NCI-H2171 (cell line): ENCODE measurements at regions not wholly inside any gene's neighbourhood (a gene's known extent, or its start where the extent isn't known, plus 50 kb on each side); places are given as distances from the start of the nearest gene placed in this dataset.

ENCODE experiments used
- DNase-seq: peaks from one replicate; lab custom pipeline; 2025; lab: John Stamatoyannopoulos, UW

DNA sequence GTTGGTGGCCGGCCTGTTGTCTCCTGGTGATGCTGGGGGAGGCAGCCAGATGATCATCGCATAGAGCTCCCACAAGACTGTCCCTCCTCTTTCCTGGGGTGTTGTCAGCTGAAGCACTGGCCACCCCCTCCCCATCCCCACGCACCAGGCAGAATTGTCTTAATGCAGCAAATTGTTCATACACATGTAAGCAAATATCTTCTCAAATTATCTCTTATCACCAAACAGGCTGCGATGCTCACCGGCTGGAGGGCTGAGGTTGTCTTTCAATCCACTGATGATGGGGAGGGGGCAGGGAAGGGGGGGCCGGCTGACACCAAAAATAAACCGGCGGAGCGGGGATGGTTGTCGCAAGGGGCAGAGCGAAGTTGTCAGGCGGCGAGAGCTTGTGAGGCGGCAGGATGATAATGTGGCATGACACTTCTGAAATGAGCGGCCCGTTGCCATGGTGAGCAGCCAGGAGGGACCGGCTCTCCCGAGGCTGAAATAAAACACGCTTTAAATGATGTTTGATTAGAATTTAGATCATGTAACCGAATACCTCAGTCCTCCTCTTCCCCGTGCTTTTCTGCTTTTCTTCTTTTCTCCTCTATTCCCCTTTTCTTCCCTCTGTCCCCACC, 59.8 kb downstream of the MRM1 start:
- no peak for DNase-seq

DNA sequence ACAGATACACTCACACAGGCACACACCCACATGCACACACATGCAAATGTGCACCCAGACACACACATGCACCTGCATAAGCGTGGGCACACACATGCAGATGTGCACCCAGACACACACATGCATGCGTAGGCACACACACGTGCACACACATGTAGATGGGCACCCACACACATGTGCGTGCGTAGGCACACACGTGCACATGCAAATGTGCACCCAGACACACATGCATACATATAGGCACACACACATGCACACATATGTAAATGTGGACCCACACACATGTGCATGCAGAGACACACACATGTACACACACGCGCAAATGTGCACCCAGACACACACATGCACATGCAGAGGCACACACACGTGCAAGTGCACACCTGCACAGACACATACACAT, 60.3 kb downstream of the MRM1 start:
- DNase-seq, result no peak

DNA sequence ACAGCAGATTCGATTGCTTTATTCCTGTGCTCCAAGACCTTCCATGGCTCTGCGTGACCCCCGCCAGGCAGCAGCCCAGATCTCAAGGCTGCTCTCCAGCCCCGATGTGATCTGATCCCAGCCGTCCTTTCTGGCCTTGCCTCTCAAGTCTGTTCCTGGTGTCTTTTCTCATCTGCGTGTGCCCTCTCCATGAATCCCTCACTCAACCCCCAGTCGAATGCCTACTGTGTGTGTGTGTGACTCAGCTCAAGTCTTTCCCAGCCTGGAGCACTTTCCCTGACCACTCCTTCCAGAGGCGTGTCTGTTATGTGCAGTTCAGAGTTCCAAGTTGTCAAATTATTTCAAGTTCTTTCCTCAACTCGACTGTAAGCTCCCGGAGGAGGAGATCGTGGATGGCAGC, 64.0 kb downstream of the MRM1 start:
- no peak for DNase-seq

DNA sequence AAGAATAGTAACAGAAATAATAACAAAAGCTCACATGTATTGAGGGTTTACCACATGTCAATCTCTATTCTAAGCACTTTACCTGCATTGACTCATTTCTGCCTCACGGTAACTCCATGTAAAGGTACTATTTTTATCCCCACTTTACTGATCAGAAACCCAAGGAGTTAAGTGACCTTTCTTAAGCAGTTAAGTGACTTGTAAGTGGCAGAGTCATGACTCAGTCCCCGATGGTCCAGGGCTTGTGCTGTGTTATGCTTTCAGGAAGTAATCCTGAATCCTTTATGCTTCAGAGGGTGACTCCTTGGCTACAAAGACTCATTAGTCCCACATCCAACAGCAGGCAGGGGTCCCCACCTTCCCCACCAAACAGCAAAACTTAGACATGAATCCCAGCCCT, 66.5 kb downstream of the MRM1 start:
- DNase-seq, result no peak

DNA sequence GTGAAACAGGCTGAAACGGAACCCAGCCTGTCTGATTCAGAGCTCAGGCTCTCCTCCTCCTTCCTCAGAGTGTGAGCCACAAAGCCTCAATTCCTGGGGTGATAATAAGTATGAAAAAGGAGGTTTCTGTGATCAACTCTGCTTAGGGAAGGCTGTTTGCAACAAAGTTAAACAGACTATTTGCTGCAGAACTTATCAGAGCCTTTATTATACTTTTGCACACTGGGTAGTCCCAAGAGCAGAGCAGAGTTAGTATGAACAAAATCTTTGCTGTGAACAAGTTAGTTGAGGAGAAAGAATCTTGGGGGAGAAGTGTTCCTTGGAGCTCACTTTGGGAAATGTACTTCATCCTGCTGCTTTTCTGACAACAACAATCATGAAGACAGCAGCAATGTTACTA, 67.4 kb downstream of the MRM1 start:
- no peak for DNase-seq

DNA sequence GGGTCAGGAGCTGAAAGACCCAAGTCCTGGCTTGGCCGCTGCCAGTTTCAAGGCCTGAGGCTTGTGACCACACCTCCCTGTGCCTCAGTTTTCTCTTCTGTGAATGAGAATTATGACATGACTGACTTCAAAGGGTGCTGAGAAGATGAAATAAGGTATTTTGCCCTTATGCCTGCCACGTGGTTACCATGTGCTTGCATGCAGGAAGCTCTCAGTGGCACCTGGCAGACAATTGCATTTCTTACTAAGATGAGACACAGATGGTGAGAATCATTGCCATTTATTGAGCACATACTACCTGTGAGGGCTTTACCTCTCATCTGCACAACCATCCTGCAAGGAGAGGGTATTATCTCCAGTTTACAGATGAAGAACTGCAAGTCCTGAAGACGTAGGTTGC, 69.8 kb downstream of the MRM1 start:
- DNase-seq, result no peak

DNA sequence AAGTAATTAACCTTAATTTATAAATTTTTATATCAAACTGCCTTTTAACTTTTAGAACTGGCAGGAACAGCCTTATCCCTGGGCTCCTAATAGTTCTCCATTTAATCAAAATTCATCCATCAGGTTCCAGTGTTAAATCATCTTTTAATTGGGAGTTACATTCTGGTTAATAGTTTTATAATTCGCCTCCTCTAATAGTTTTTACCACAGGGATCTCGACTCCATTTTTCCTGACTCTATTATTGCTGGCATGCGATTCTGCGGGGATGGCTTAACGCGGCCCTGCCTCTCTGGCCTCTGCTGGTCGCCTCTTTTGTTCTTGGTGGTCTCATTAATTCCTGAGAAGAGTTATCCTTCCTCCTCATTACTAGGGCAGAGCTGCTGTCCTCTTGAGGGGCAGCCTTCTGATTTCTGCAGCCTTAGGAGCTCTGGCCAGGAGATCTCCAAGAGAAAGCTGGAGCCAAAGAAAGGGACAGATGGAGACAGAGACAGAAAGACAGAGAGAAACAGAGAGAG, 71.1 kb downstream of the MRM1 start:
- no peak for DNase-seq

DNA sequence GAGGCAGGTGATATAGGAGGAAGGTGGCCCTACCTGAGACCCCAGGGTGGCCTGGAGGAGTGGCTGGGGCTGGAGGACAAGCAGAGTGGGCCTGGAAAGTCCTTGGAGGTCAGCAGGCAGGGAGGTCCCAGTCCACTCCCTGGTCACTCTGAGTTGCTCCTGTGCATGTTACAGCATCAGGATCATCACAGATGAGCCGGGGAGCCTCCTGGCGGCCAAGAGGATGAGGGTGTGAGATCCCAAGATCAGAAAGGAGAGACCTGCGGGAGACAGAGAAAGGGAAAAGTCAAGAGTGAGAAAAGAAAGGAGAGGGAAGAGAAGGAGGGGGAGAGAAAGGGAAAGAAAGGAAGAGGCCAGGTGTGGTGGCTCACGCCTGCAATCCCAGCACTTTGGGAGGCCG, 71.7 kb downstream of the MRM1 start:
- no peak for DNase-seq

DNA sequence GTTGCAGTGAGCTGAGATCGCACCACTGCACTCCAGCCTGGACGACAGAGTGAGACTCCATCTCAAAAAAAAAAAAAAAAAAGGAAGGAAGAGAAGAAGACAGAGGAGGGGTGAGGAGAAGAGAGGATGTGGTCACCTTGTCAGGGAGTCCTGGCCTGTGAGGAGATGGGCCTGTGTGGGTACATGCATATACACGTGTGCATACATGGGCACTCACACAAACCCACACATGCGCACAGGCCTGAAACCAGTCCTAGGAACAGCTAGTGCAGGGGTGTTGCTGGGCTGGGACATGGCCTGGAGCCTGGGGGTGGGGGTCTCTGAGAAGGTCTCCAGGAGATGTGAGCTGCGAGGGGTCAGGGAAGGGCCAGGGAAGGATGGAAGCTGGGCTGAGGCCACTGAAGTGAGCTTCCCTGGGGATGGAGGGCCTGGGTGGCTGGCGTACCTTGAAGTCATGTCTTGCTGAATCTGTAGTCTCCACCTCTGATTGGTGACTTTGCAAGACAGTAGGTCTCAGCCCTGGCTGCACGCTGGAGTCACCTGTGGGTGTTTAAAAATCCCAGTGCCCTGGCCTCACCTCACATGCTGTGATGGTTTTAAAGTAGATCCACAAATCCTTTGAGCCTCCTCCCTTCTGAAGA, 72.4 kb downstream of the MRM1 start:
- no peak for DNase-seq

DNA sequence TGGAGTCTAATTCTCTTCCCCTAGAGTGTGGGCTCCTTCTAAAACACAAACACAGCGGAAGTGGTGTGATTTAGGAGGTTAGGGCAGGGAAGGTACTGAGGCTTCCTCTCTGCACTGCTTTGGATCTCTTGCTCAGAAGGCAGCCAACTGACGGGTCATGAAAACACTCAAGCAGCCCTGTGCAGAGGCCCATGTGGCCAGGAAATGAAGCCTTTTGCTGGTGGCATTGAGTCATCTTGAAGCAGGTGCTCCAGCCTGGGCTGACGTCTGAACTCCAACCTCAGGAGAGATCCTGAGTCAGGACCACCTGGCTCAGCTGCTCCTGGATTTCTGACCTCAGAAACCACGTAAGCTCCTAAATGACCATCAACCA, 72.9 kb downstream of the MRM1 start:
- DNase-seq, result no peak

DNA sequence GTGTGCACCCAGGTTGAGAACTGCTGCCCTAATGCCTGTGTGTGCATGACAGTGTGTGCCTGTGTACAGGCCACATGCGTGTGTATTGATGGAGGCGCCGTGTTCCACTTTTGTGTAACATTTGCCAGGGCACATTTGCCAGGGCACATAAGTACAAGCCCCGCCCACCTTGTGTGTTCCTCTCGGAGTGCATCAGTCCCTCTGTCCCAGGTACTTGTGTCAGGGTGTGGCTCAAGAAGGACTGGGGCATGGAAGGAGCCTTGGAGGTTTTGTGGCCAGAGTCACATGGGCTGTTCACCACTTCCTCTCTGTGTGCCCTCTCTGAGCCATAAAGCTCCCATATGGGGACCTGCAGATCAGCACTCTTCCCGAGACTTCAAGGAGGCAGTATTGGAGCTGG, 73.9 kb downstream of the MRM1 start:
- DNase-seq, result no peak

DNA sequence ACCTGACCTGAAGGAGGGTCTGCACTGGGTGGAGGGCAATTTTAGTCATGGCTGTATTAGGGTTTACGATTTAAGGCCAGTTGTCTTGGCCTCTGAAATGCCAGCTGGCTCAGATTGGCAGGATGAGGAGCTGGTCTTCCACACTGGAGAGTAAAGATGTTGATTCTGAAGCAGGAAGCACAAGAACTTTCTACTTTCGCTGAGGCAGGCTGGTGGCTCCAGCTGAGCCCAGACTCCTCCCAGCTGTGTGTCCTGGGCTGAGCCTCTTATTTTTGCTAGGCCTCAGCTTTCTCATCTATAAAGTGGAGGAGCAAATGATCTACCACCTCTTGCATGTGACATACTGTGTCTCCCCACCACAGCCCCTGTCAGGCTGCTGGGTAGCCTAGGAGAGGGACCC, 74.4 kb downstream of the MRM1 start:
- no peak for DNase-seq

DNA sequence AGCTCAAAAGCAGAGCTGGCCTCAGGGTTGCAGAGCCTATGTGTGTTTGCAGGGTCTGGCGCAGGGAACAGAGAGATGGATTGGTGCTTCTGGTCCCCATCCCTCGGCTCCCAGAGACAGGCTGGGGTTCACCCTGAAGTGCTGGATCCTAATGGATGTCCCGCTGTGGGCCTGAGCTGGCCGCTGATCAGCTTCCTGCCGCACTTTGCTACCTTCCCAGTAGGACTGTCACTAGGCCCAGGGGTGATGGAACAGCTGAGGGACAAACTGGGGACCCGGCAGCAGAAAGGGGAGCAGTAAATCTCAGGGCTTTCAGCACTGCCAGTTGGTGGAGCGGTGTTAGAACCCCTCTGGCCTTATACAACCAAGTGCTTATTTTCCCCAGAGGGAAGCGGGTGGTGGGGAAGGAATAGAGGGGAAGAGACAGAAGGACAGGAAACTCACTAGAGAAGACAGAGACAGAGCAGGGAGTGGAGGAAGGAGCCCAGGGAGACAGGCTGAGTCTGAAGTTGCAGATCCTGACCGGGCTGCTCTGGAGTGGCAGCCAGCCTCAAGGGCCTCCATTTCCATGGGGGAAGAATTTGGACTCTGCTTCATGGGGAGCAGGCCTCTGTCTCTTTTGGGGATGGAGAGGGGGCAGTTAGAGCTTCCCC, 78.6 kb downstream of the MRM1 start:
- no peak for DNase-seq

DNA sequence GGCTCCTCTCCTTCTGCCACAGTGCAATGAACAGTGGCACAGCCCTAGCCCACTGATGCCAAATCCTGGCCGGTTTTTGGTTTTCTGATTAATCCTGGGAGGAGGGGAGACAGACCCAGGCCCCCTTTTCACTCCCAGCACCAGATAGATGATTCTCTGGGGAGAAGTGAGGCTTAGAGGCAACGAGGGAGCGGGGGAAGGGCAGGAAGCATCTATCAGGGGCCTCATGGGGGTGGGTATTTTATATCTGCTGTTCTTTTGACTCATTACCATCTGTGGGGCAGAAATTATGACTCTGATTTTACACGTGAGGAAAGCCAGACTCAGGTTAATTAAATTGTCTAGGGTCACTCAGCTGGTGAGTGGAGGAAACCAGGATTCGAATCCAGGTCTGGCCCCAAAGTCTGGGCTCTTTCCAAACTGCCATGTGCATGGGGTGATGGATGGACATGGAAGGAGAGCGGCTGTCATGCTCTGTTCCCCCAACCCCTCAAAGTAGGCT, 79.4 kb downstream of the MRM1 start:
- no peak for DNase-seq

DNA sequence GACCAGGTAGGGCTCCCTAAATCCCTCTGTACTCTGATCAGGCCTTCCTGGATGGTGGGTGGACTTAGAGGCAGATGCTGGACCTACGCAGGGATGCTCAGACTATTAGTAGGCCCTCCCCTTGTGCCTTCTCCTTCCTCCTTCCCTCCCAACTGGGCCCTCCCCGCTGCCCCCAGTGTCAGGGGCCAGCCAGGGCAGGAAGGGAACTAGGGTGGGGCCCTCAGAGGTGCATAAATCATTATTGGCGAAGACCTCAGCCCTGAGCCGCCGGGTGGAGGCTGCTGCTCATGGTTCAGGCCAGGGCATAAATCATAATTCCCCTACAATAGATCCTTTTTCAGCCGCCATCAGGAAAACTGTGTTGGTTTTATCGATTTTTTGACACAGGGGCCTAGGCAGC, 81.4 kb downstream of the MRM1 start:
- no peak for DNase-seq

DNA sequence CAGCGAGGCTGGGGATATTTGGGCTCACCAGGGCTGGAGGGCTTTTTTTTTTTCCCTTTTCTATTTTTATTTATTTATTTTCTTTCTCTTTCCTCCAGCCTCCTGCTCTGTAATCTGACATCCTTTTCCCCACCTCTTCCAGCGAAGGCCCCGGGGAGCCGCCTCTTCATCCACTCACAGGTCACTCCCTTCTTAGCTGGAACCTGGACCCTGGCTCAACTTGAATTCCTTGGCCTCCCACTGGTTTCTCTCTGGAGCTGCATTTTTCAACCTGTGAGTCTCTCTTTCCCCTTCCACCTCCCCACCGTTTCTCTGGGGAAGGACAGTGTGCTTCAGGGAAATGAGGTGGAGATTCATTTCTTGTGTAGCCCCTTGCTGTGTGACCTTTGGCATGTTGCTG, 82.0 kb downstream of the MRM1 start:
- no peak for DNase-seq

DNA sequence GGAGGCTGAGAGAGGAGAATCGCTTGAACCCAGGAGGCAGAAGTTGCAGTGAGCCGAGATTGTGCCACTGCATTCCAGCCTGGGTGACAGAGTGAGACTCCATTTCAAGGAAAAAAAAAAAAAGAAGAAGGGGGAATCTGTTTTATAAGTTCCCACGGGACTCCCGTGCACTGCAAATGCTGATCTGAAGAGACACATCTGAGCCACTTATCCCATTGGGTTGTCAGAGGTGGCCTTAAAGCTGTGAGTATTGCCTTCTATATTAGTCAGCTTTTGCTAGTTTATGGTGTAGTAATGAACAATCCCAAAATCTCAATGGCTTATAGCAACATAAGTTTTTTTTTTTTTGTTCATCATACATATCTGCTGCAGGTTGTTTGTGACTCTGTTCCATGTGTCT, 82.8 kb downstream of the MRM1 start:
- DNase-seq, result no peak

DNA sequence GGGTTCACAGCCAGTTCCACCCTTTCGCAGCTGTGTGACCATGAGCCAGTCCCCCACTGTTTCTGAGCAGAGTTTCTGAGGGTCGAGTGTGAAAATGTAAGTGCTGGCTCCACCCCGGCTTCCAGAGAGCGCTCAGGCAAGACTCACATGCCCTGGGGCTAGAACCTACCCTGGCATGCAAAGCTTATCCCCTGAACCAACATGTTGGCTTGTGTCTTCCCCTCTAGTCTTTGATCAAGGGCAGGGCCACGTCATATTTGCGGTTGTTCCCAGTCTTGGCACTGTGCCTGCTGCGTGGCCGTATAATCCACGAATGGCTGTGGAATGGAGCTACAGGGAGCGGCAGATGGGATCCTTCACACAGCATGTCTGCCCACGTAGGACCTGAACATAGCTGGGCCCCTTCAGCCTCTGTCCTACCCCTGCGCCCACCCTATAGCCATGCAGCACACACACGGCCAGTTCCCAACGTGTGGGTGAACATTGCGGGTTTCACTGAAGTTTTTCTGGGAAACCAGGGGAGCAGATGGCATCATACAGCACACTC, 84.8 kb downstream of the MRM1 start:
- no peak for DNase-seq

DNA sequence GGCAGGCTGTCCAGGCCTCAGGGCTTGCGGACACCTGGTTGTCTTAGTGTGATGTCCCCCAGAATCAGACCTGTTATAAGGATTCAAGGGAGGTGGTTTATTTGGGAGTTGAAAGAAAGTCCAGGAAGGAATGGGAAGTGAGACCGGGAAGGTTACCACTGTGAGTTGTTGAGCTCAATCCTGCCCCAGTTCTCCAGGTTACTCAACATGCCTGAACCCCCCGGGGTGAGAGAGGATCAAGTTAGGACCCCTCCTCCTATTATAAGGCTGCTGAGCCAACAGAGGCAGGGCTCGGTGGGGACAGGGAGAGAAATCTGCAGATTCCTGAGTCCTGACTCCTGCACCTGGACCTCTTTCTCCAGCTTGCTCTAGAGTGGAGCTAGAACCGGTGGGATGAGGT, 86.4 kb downstream of the MRM1 start:
- DNase-seq, result no peak

DNA sequence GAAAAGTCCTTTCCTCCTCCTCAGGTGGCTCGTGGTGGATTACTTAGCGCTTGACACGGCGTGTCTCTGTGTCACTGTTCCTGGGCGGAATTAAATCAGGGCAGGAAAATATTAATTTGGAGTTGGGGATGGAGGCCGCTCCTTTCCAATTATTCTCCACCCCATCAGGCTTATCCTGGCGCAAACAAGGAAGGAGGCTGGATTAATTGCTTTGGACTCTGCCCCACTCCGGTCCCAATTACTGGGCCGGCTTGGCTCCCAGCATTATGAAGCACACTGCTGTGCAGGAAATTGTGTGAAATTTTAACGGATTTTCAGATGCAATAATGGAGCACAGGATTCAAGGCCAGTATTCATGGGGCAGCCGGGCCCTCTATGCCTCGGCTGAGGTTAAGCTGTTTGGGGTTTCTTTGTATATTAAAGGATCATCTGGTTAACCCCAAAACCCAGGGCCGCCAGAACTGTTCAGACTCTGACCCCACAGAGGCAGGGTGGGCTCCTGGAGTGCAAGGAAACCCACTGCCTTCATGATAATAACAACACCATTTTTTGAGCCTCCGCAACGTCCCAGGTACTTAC, 87.8 kb downstream of the MRM1 start:
- DNase-seq, result no peak

DNA sequence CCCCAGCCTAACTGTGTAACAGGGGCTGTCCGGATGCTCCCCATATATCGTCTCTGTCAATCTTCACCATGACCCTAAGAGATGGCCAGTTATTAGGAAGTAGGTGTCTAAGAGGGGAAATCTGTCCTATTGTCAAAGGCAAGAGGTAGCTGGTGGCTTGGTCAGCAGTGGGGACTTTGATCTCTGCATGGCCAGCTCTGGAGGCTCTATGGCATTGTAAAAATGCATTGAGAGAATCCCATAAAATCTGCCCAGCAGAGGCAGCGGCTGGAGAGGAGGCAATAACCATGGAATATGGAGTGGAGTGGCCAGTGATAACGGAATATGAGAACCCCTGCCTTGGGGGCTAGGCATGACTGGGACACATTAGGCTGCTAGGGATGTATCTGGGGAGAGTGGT, 88.8 kb downstream of the MRM1 start:
- DNase-seq, result no peak

DNA sequence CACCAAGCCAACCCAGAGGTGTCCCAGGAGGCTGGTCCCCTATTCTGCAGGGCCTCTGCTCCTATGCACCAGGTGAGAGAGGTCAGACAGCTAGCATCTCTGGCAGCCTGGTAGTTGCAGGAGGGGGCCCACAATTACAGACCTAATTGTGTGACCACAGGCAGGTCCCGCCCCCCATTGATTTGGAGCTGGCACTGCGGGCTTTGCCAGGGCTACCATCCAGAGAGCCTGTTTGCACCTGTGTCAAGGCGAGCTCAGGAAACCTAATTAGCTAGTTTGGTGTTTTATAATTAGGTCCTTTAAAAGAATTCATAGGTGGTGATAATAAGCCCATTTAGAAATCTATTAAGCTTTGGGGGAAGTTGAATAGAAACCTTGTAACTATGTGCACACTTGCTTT, 90.2 kb downstream of the MRM1 start:
- no peak for DNase-seq

DNA sequence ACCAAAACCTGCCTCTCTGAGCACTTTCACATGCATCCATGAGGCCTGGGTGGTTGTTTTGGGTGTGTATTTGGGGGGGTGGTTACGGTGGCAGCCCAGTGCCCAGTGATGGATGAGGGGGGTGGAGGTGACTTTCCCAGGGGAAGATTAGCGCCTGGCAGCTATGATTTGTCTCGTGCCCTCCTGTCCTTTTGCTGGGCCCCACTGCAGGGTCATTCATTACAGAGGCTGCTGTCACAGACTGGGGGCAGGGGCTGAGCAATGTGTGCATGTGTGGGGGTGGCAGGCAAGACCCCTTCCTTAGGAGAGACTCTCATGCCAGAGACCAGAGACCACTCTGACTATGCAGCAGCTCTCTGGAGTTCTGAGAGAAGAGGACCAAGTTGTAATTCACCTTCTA, 93.7 kb downstream of the MRM1 start:
- no peak for DNase-seq
